DMS 273 treated with DMSO at 0.1 percent for 48 hours (cell line): ENCODE measurements at regions not wholly inside any gene's neighbourhood (a gene's known extent, or its start where the extent isn't known, plus 50 kb on each side); places are given as distances from the start of the nearest gene placed in this dataset.
A peak's percentile ranks its signal among the peaks of the same experiment; 100 is the strongest.

Experiments
- DNase-seq: peaks from one replicate; lab custom pipeline; 2025; lab: John Stamatoyannopoulos, UW

- no peak for DNase-seq
Measured at GRCh38 chr15:92304223-92304975, 89.3 kb upstream of the ST8SIA2 start.

- DNase-seq = no peak
Measured at GRCh38 chr15:92305343-92305742, 88.3 kb upstream of the ST8SIA2 start.

- no peak for DNase-seq
Measured at GRCh38 chr15:92306663-92307062, 87.0 kb upstream of the ST8SIA2 start.

GRCh38 chr15:92315144-92315543, 78.5 kb upstream of the ST8SIA2 start:
- no peak for DNase-seq

GRCh38 chr15:92315595-92316211, 78.0 kb upstream of the ST8SIA2 start:
- no peak for DNase-seq

GRCh38 chr15:92316586-92317295, 76.9 kb upstream of the ST8SIA2 start:
- DNase-seq = no peak

- DNase-seq = no peak
Measured at GRCh38 chr15:92320012-92320699, 73.5 kb upstream of the ST8SIA2 start.

- DNase-seq = no peak
Measured at GRCh38 chr15:92322566-92323355, 70.9 kb upstream of the ST8SIA2 start.

GRCh38 chr15:92323525-92323924, 70.2 kb upstream of the ST8SIA2 start:
- DNase-seq = no peak

GRCh38 chr15:92324101-92324963, 69.3 kb upstream of the ST8SIA2 start:
- no peak for DNase-seq

- no peak for DNase-seq
Measured at GRCh38 chr15:92326236-92326635, 67.4 kb upstream of the ST8SIA2 start.

GRCh38 chr15:92327033-92327432, 66.6 kb upstream of the ST8SIA2 start:
- DNase-seq = no peak

GRCh38 chr15:92328207-92328606, 65.5 kb upstream of the ST8SIA2 start:
- no peak for DNase-seq

- DNase-seq = peak; percentile 70
Measured at GRCh38 chr15:92332125-92332899, 61.4 kb upstream of the ST8SIA2 start.

GRCh38 chr15:92333709-92334108, 60.0 kb upstream of the ST8SIA2 start:
- no peak for DNase-seq

- DNase-seq = no peak
Measured at GRCh38 chr15:92336419-92336987, 57.2 kb upstream of the ST8SIA2 start.

- no peak for DNase-seq
Measured at GRCh38 chr15:92339361-92339760, 54.3 kb upstream of the ST8SIA2 start.
